ENCODE measurements at regions not wholly inside any gene's neighbourhood (a gene's known extent, or its start where the extent isn't known, plus 50 kb on each side); places are given as distances from the start of the nearest gene placed in this dataset.

DNA sequence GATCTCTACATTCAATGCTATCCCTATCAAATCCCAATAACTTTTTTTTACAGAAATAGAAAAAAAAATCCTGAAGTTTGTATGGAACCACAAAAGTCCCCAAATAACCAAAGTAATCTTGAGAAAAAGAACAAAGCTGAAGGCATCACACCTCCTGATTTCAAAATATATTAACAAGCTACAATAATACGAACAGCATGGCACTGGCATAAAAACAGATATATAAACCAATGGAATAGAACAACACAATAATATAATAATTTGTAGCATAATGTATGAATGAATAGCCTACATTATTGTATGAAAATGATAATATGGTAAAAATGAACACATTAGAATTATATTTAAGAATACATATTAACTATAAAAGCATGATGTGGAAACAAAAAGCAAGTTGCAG is 76.7 kb upstream of the TMC3 start:
- TF ChIP-seq, protein P1, sequence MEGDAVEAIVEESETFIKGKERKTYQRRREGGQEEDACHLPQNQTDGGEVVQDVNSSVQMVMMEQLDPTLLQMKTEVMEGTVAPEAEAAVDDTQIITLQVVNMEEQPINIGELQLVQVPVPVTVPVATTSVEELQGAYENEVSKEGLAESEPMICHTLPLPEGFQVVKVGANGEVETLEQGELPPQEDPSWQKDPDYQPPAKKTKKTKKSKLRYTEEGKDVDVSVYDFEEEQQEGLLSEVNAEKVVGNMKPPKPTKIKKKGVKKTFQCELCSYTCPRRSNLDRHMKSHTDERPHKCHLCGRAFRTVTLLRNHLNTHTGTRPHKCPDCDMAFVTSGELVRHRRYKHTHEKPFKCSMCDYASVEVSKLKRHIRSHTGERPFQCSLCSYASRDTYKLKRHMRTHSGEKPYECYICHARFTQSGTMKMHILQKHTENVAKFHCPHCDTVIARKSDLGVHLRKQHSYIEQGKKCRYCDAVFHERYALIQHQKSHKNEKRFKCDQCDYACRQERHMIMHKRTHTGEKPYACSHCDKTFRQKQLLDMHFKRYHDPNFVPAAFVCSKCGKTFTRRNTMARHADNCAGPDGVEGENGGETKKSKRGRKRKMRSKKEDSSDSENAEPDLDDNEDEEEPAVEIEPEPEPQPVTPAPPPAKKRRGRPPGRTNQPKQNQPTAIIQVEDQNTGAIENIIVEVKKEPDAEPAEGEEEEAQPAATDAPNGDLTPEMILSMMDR (conservative IDR thresholded peaks at IDR 0.05 in 1 of 2, IDR thresholded peaks at IDR 0.05 in 1 of 2; ENCODE audit: extremely low read depth in 1 of 2, insufficient read depth in 1 of 2, low read depth in 1 of 2, low read length in 2 of 2) = no peak
- no peak for TF ChIP-seq EZH2 (IDR thresholded peaks at IDR 0.05; ENCODE audit: borderline replicate concordance, low read length)
